Activated naive CD4-positive, alpha-beta T cell treated with anti-CD3 and anti-CD28 coated beads, Interleukin-2, amount 10 ng/mL, durations not matched to agents 7 days and 5 days (primary cell): ENCODE measurements at regions not wholly inside any gene's neighbourhood (a gene's known extent, or its start where the extent isn't known, plus 50 kb on each side); places are given as distances from the start of the nearest gene placed in this dataset.
"Not testable (repeated sequence)": the region's sequence is repeated elsewhere in the genome, so short reads cannot be mapped to it uniquely, and the experiment has no call there.

Source experiments
- CTCF ChIA-PET: fragments of 350-600 bp; sonication (Branson Sonifier 250); formaldehyde crosslinking; loops from one replicate; lab custom pipeline; 2021; ENCODE audit warnings: antibody characterized with exemption; lab: Charles Lee
- DNase-seq: peaks from one replicate; pipeline ENCODE4 v3.0.0-alpha.2; 2020
- H3K27ac Mint-ChIP-seq: one replicate; pipeline ENCODE4 v1.8.0; 2021; ENCODE audit warnings: mild to moderate bottlenecking, moderate library complexity, mixed read lengths
- H3K27me3 Mint-ChIP-seq: one replicate; pipeline ENCODE4 v1.8.0; 2021; ENCODE audit warnings: mild to moderate bottlenecking, mixed read lengths
- H3K36me3 Mint-ChIP-seq: one replicate; pipeline ENCODE4 v1.8.0; 2021; ENCODE audit warnings: mixed read lengths
- H3K4me1 Mint-ChIP-seq: one replicate; pipeline ENCODE4 v1.8.0; 2021; ENCODE audit warnings: mixed read lengths
- H3K4me3 Mint-ChIP-seq: one replicate; pipeline ENCODE4 v1.8.0; 2021; ENCODE audit warnings: mild to moderate bottlenecking, moderate library complexity, mixed read lengths
- H3K9me3 Mint-ChIP-seq: one replicate; pipeline ENCODE4 v1.8.0; 2021; ENCODE audit warnings: mixed read lengths

- H3K4me3 Mint-ChIP-seq, result peak overlapping the region; percentile 56
- H3K4me1 Mint-ChIP-seq, result peaks cover 42% of the 10 kb centered on the region
- peak overlapping the region; percentile 89 for H3K27ac Mint-ChIP-seq
- peak; percentile 63 for DNase-seq
- H3K36me3 Mint-ChIP-seq, result peaks cover 61% of the 10 kb centered on the region
- peaks cover 13% of the 10 kb centered on the region for H3K27me3 Mint-ChIP-seq
- no peaks in the 10 kb centered on the region for H3K9me3 Mint-ChIP-seq
- CTCF ChIA-PET, result interaction anchor here (0.7 to 2.5 kb wide), 26 partner anchors 9 to 388 kb away, joined by 3 to 24 read pairs (median 4); partner anchors contain the start of genes ZNF777 and ZNF783
These were observed 101.2 kb upstream of the ZNF746 start for GRCh38 chr7:149598721-149599308.

DNA sequence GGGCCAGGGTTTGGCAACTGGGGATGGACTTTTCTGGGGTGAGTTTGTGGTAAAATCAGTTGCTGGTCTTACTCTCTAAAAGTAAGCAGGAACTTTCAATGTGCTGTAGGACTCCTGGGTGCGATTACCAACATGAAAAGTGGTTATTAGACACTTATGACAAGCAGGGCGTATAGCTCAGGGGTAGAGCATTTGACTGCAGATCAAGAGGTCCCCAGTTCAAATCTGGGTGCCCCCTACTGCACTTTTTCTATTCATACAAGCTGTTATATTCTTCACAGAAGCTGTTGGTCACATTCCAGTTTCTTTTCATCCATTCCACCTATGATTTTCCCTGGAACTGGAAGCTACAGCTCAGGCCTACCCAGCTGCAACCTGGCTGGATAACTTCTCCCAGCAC is 100.2 kb upstream of the ZNF746 start:
- H3K4me3 Mint-ChIP-seq, H3K27ac Mint-ChIP-seq, H3K9me3 Mint-ChIP-seq, DNase-seq: not testable (repeated sequence)
- H3K36me3 Mint-ChIP-seq, result peaks cover 54% of the 10 kb centered on the region
- peaks cover 13% of the 10 kb centered on the region for H3K27me3 Mint-ChIP-seq
- peaks cover 39% of the 10 kb centered on the region for H3K4me1 Mint-ChIP-seq
- CTCF ChIA-PET, result interaction anchor here (1.2 to 2.5 kb wide), 5 partner anchors 23 to 387 kb away, joined by 3 to 24 read pairs (median 10); partner anchors contain the start of gene ZNF783

DNA sequence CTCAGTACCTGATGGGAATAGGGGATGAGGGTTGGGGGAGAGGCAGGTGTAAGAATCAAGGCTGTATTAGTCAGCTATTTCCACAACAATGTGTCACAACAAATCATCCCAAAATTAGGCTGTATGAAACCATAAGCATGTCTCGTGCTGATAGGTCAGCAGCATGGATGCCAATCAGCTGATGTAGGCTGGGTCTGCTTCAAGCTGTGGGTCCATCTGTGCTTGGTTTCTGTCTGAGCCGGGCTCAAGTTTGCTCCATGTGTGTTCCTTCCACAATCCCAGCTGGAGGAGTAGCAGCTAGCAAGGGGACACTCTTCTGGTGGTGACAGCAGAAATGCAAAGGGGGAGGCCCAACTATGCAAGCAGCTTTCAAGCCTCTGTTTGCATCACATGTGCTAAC is 97.9 kb upstream of the ZNF746 start:
- Mint-ChIP-seq H3K36me3 (peaks cover 48% of the 10 kb centered on the region), H3K4me3 (no peak overlapping the region), H3K27me3 (peaks cover 13% of the 10 kb centered on the region), H3K27ac (no peak overlapping the region), H3K4me1 (peaks cover 21% of the 10 kb centered on the region), H3K9me3 (no peaks in the 10 kb centered on the region)
- DNase-seq, result no peak
- CTCF ChIA-PET, result interaction anchor here (1.0 to 1.3 kb wide), 2 partner anchors 30 to 134 kb away, joined by 3 to 4 read pairs; partner anchors contain the start of gene ZNF777

DNA sequence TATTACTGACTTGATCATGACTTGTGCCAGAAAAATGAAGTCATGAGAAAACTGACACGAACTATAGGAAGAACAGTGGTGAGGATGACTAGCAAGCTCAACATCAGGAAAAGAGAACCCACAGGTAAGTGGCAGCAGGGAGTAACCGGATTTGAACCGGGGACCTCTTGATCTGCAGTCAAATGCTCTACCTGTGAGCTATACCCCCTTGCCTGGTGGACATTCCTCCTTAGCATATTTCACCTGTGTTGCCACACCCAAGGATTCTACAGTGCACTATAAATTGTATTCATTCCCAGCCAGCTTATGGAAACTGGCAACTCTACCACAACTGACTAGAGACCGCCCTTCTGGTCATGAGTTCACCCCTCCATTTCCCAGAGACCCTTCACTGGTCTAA is 97.5 kb upstream of the ZNF746 start:
- Mint-ChIP-seq H3K9me3 (no peaks in the 10 kb centered on the region), H3K27ac (no peak overlapping the region), H3K4me1 (peaks cover 18% of the 10 kb centered on the region), H3K4me3 (no peak overlapping the region), H3K36me3 (peaks cover 52% of the 10 kb centered on the region), H3K27me3 (peaks cover 13% of the 10 kb centered on the region)
- CTCF ChIA-PET, result interaction anchor here (1.0 kb wide), 1 partner anchor 31 kb away, joined by 4 read pairs; no protein-coding TSS in a partner anchor
- no peak for DNase-seq

DNA sequence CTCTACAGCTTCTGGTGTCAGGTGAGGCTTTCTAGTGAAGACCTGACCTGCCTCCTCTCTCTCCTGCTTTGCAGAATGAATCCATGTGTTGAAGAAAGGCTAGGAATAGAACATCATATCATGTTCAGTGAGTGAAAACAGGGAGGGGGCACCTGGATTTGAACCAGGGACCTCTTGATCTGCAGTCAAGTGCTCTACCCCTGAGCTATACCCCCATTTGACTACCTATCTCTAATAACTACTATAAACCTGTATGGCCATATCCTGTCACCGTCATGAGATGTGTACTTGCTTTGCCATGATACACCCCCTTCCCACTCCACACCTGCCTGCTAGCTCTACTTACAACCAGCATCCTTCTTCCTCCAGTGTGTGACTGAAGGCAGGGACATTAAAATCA is 91.3 kb upstream of the ZNF746 start:
- Mint-ChIP-seq H3K27me3 (no peaks in the 10 kb centered on the region), H3K9me3 (peaks cover 5% of the 10 kb centered on the region), H3K4me1 (no peaks in the 10 kb centered on the region), H3K4me3 (no peak overlapping the region), H3K36me3 (peaks cover 60% of the 10 kb centered on the region), H3K27ac (no peak overlapping the region)
- CTCF ChIA-PET, result no interaction called here
- no peak for DNase-seq

- Mint-ChIP-seq H3K4me3 (no peak overlapping the region), H3K9me3 (peaks cover 5% of the 10 kb centered on the region), H3K4me1 (peaks cover 8% of the 10 kb centered on the region), H3K27ac (no peak overlapping the region), H3K27me3 (no peaks in the 10 kb centered on the region), H3K36me3 (peaks cover 75% of the 10 kb centered on the region)
- no peak for DNase-seq
- CTCF ChIA-PET, result interaction anchor here (1.0 to 2.9 kb wide), 2 partner anchors 12 kb away, joined by 4 to 12 read pairs; no protein-coding TSS in a partner anchor
These were observed 89.3 kb upstream of the ZNF746 start for GRCh38 chr7:149586646-149587645.

DNA sequence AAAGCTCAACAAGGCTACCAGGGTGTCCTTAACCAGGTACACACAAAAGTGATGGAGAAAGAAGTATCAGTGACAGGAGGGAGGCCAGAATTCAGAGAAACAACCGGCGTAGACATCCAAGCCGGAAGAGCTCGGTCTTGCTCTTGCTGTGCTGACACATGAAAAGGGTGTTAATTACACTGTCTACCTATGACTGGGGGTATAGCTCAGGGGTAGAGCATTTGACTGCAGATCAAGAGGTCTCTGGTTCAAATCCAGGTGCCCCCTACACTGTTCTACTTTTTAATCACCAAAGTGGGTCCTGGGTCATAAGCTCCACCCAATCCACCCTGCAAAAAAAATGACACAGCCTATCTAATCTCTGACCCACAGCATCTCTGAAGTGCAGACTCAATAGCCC is 86.9 kb upstream of the ZNF746 start:
- Mint-ChIP-seq H3K4me3 (no peak overlapping the region), H3K27me3 (peaks cover 4% of the 10 kb centered on the region), H3K9me3 (peaks cover 15% of the 10 kb centered on the region), H3K4me1 (peaks cover 19% of the 10 kb centered on the region), H3K36me3 (peaks cover 83% of the 10 kb centered on the region), H3K27ac (no peak overlapping the region)
- CTCF ChIA-PET, result interaction anchor here (2.9 kb wide), 1 partner anchor 15 kb away, joined by 12 read pairs; no protein-coding TSS in a partner anchor
- DNase-seq, result no peak

GRCh38 chr7:149584009-149584408 is 86.4 kb upstream of the ZNF746 start:
- Mint-ChIP-seq H3K9me3 (peaks cover 16% of the 10 kb centered on the region), H3K4me1 (peaks cover 19% of the 10 kb centered on the region), H3K4me3 (no peak overlapping the region), H3K27ac (no peak overlapping the region), H3K36me3 (peaks cover 82% of the 10 kb centered on the region), H3K27me3 (peaks cover 4% of the 10 kb centered on the region)
- DNase-seq, result no peak
- CTCF ChIA-PET, result no interaction called here

- no peak overlapping the region for H3K4me3 Mint-ChIP-seq
- peaks cover 4% of the 10 kb centered on the region for H3K27me3 Mint-ChIP-seq
- peak overlapping the region; percentile 87 for H3K27ac Mint-ChIP-seq
- peaks cover 42% of the 10 kb centered on the region for H3K9me3 Mint-ChIP-seq
- H3K36me3 Mint-ChIP-seq, result peaks cover 76% of the 10 kb centered on the region
- no peak for DNase-seq
- CTCF ChIA-PET, result interaction anchor here (0.9 kb wide), 1 partner anchor 19 kb away, joined by 3 read pairs; no protein-coding TSS in a partner anchor
- peaks cover 19% of the 10 kb centered on the region for H3K4me1 Mint-ChIP-seq
These were observed 82.7 kb upstream of the ZNF746 start for GRCh38 chr7:149580328-149580727.

DNA sequence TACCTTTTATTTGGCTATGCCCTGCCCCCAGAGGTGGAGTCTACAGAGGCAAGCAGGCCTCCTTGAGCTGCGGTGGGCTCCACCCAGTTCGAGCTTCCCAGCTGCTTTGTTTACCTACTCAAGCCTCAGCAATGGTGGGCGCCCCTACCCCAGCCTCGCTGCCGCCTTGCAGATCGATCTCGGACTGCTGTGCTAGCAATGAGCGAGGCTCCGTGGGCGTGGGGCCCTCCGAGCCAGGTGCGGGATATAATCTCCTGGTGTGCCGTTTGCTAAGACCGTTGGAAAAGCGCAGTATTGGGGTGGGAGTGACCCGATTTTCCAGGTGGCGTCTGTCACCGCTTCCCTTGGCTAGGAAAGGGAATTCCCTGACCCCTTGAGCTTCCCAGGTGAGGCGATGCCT is 81.8 kb upstream of the ZNF746 start:
- H3K27me3 Mint-ChIP-seq, H3K27ac Mint-ChIP-seq, H3K4me3 Mint-ChIP-seq, DNase-seq, CTCF ChIA-PET: not testable (repeated sequence)
- Mint-ChIP-seq H3K9me3 (peaks cover 48% of the 10 kb centered on the region), H3K4me1 (peaks cover 19% of the 10 kb centered on the region), H3K36me3 (peaks cover 69% of the 10 kb centered on the region)

DNA sequence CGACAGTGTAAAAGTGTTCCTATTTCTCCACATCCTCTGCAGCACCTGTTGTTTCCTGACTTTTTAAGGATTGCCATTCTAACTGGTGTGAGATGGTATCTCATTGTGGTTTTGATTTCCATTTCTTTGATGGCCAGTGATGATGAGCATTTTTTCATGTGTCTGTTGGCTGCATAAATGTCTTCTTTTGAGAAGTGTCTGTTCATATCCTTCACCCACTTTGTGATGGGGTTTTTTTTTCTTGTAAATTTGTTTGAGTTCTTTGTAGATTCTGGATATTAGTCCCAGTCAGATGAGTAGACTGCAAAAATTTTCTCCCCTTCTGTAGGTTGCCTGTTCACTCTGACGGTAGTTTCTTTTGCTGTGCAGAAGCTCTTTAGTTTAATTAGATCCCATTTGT is 76.8 kb upstream of the ZNF746 start:
- CTCF ChIA-PET, H3K27me3 Mint-ChIP-seq, H3K4me3 Mint-ChIP-seq, H3K4me1 Mint-ChIP-seq, H3K27ac Mint-ChIP-seq, DNase-seq: not testable (repeated sequence)
- peaks cover 67% of the 10 kb centered on the region for H3K9me3 Mint-ChIP-seq
- peaks cover 53% of the 10 kb centered on the region for H3K36me3 Mint-ChIP-seq

DNA sequence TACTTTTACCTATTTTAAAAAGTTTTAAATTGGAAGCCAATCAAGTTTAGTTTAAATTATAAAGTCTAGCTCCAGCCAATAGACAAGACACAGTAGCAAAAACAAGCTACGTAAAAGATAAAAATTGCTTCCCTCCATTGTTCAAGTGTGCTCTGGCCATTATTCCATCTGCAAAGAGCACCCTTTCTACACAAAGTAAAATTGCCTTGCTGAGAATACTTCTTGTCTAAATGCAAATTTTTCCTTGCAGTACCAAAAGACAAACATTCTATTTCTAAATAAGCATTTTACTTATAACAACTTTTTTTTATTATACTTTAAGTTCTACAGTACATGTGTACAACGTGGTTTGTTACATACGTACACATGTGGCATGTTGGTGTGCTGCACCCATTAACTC is 75.9 kb upstream of the ZNF746 start:
- CTCF ChIA-PET, result interaction anchor here (0.6 kb wide), 1 partner anchor 41 kb away, joined by 3 read pairs; no protein-coding TSS in a partner anchor
- no peak overlapping the region for H3K4me3 Mint-ChIP-seq
- H3K9me3 Mint-ChIP-seq, result peaks cover 68% of the 10 kb centered on the region
- no peak for DNase-seq
- H3K27me3 Mint-ChIP-seq, result no peaks in the 10 kb centered on the region
- H3K4me1 Mint-ChIP-seq, result no peaks in the 10 kb centered on the region
- H3K36me3 Mint-ChIP-seq, result peaks cover 53% of the 10 kb centered on the region
- H3K27ac Mint-ChIP-seq, result no peak overlapping the region

DNA sequence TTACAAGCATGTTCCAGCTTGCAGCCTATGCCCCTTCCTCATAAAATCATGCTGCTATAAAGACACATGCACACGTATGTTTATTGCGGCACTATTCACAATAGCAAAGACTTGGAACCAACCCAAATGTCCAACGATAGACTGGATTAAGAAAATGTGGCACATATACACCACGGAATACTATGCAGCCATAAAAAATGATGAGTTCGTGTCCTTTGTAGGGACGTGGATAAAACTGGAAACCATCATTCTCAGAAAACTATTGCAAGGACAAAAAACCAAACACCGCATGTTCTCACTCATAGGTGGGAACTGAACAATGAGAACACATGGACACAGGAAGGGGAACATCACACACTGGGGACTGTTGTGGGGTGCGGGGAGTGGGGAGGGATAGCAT is 75.3 kb upstream of the ZNF746 start:
- CTCF ChIA-PET, result interaction anchor here (0.6 to 1.3 kb wide), 2 partner anchors 26 to 41 kb away, joined by 3 read pairs; no protein-coding TSS in a partner anchor
- not testable (repeated sequence) for H3K27ac Mint-ChIP-seq, H3K4me3 Mint-ChIP-seq, DNase-seq, H3K27me3 Mint-ChIP-seq, H3K4me1 Mint-ChIP-seq
- Mint-ChIP-seq H3K9me3 (peaks cover 67% of the 10 kb centered on the region), H3K36me3 (peaks cover 53% of the 10 kb centered on the region)

DNA sequence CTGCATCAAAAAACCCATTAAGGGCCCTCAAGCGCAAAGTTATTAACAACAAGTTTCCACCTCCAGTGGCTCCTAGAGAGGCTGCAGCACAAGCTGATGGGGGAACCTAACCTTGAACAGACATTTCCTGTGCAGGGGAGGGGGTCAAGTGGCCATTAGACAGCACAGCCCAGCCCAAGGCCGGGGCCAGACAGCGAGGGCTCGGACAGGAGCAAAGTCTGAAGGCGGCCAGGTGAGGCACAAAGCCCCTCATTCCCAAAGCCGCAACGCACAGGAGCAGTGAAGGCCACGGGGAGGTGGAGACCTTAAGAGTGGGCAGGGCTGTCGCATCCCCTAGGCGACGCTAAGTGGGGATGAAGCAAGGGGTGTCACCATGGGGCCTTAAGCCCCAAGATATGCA is 73.2 kb upstream of the ZNF746 start:
- H3K9me3 Mint-ChIP-seq, result peaks cover 54% of the 10 kb centered on the region
- no peak for DNase-seq
- H3K27me3 Mint-ChIP-seq, result no peaks in the 10 kb centered on the region
- H3K4me3 Mint-ChIP-seq, result no peak overlapping the region
- peaks cover 62% of the 10 kb centered on the region for H3K36me3 Mint-ChIP-seq
- no peak overlapping the region for H3K27ac Mint-ChIP-seq
- no peaks in the 10 kb centered on the region for H3K4me1 Mint-ChIP-seq
- CTCF ChIA-PET, result no interaction called here
